HG02852 (cell line): ENCODE measurements at regions not wholly inside any gene's neighbourhood (a gene's known extent, or its start where the extent isn't known, plus 50 kb on each side); places are given as distances from the start of the nearest gene placed in this dataset.

ENCODE experiments used
- ATAC-seq: cut with Tn5 transposase; IDR thresholded peaks from one replicate; pipeline ENCODE4 v1.9.1; 2021; ENCODE audit warnings: mild to moderate bottlenecking, moderate library complexity; ENCODE audit not compliant: unreplicated experiment

- ATAC-seq: no peak
These were observed 119.1 kb upstream of the EGLN3 start for GRCh38 chr14:34069854-34070582.

GRCh38 chr14:34067587-34067986 lies 116.7 kb upstream of the EGLN3 start:
- no peak for ATAC-seq

- no peak for ATAC-seq
These were observed 115.0 kb upstream of the EGLN3 start for GRCh38 chr14:34065690-34066391.

GRCh38 chr14:34065236-34065635 lies 114.4 kb upstream of the EGLN3 start:
- ATAC-seq: no peak

GRCh38 chr14:34064349-34064748 lies 113.5 kb upstream of the EGLN3 start:
- no peak for ATAC-seq

- ATAC-seq: no peak
These were observed 112.7 kb upstream of the EGLN3 start for GRCh38 chr14:34063470-34064164.

- ATAC-seq: no peak
These were observed 112.2 kb upstream of the EGLN3 start for GRCh38 chr14:34063042-34063441.

- no peak for ATAC-seq
These were observed 111.6 kb upstream of the EGLN3 start for GRCh38 chr14:34062353-34062973.

- ATAC-seq: peak; percentile 21
These were observed 109.8 kb upstream of the EGLN3 start for GRCh38 chr14:34060651-34060999.

- peak; percentile 79 for ATAC-seq
These were observed 109.2 kb upstream of the EGLN3 start for GRCh38 chr14:34059925-34060650.

GRCh38 chr14:34059037-34059924 lies 108.4 kb upstream of the EGLN3 start:
- ATAC-seq: no peak

- no peak for ATAC-seq
These were observed 107.6 kb upstream of the EGLN3 start for GRCh38 chr14:34058510-34058909.

- no peak for ATAC-seq
These were observed 105.2 kb upstream of the EGLN3 start for GRCh38 chr14:34056046-34056445.

- ATAC-seq: no peak
These were observed 104.5 kb upstream of the EGLN3 start for GRCh38 chr14:34055157-34055950.

GRCh38 chr14:34053666-34054065 lies 102.8 kb upstream of the EGLN3 start:
- no peak for ATAC-seq

GRCh38 chr14:34052658-34053014 lies 101.8 kb upstream of the EGLN3 start:
- ATAC-seq: no peak

GRCh38 chr14:34051966-34052657 lies 101.2 kb upstream of the EGLN3 start:
- ATAC-seq: peak; percentile 79

- no peak for ATAC-seq
These were observed 99.7 kb upstream of the EGLN3 start for GRCh38 chr14:34050606-34051005.

- no peak for ATAC-seq
These were observed 98.9 kb upstream of the EGLN3 start for GRCh38 chr14:34049790-34050189.
